ENCODE measurements at regions not wholly inside any gene's neighbourhood (a gene's known extent, or its start where the extent isn't known, plus 50 kb on each side); places are given as distances from the start of the nearest gene placed in this dataset.
"Not testable (repeated sequence)": the region's sequence is repeated elsewhere in the genome, so short reads cannot be mapped to it uniquely, and the experiment has no call there.

DNA sequence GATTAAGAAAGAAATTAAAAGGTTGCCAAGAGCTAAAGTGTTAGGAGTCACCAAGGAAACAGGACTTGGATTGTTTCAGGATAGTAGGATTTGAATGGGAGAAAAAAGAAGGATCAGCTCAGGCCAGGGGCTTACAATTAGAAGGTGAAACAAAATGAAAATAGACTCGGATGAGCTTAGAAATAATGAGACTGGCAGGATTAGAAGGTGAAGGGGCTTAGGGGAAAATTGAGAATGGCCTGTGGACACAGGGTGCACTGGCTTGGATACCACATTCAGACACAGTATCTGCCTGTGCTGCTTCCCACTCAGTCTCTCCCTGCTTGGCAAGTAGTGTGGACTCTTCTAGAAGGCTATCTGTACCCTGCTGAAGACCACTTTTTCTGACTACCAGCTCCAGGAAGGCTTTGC, 206.1 kb upstream of the ATP10A start:
- DNase-seq = no peak

DNA sequence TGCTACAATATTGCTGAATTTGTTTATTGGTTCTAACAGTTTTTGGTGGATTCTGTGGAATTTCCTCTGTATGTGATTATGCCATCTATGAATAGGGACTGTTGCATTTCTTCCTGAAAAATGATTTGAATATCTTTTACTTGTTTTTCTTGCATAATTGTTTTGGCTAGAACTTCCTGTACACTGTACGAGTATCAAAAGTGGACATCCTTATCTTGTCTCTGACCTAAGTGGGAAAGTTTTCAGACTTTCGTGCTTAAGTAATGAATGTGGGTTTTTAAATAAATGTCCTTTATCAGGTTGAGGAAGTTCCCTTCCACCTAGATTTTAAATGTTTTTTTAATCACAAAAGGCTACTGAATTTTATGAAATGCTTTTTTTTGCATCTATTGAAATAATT, 203.8 kb upstream of the ATP10A start:
- DNase-seq = no peak

DNA sequence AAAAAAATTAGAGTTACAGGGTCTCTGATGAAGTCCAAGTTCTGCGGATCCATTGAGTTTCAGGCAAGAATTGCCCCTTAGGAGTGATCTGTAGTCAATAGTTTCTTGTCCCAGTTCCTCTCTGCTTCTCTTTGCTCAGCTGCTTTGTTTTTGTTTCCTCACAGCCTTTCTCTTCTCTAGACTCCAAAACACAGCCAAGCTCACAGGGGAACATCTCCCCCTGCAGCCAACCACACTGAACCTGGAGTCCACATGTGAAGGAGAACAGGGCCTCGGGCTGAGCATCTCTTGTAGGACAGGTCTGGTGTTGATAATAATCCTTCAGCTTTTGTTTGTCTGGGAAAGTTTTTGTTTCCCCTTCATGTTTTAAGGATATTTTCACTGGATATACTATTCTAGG, 202.6 kb upstream of the ATP10A start:
- no peak for DNase-seq

DNA sequence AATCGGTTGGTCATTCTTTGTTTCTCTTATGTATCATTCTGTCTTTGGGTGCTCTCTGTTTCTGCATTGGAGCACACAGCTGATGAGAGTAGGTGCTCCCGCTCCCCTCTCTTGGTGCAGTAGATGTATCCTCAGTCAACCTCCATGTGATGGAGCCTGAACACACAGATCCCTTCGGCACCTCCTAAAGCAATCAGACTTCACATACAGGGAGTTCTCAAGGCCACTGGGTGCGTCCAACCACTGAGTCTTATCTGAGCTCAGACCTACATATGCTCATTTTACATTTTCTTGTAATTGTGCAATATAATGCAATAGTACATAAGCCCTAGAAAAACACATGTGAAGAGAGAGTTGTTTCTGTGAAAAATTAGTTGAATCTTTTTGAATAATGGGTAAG, 198.1 kb upstream of the ATP10A start:
- no peak for DNase-seq

DNA sequence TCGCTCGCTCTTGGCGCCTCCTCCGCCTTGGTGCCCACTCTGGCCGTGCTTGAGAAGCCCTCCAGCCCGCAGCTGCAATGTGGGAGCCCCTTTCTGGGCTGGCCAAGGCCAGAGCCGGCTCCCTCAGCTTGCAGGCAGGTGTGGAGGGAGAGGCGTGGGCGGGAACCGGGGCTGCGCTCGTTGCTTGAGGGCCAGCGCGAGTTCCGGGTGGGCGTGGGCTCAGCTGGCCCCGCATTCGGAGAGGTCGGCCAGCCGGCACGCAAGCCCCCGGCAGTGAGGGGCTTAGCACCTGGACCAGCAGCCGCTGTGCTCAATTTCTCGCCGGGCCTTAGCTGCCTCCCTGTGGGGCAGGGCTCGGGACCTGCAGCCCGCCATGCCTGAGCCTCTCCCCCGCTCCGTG, 193.6 kb upstream of the ATP10A start:
- not testable (repeated sequence) for DNase-seq

DNA sequence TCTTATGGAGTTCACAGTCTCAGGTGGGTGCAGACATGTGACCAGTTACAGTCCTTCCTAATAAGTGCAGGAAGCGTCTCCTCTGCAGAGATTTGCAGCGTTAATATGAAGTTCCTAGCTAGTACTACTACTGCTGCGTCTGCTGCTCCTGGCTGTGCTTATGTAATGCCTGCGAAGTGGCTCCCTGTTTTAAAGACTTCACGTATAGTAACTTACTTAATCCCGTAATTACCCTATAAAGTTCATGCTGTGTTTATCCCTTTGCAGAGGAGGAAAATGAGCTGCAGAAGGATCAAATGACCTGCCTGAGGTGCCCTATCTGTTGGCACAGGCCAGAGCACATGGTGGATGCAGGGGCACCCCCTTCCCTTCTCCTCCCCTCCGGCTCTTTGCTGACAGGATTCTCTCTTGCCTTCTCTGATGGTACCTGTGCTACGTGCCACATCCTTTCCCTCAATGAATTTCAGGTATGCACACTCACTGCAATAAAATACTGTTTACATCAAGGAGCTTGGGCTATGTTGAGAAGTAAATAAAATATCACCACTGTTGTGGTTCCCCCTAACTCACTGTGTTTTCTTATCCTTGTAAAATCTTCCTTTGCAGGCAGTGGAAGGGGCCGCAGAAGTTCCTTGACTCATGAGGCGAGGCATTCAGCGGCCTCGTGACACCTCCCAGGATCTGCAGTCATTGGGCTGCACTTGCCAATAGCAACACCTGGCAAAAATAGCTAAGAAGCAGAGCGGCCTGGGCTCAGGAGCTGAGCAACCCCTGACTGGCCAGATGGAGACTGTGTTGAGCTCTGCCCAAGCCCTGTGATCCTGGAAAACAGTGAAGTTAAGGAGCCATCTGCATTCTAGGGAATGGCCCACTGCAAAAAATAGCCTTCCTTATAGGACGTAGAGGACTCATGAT, 188.9 kb upstream of the ATP10A start:
- no peak for DNase-seq

DNA sequence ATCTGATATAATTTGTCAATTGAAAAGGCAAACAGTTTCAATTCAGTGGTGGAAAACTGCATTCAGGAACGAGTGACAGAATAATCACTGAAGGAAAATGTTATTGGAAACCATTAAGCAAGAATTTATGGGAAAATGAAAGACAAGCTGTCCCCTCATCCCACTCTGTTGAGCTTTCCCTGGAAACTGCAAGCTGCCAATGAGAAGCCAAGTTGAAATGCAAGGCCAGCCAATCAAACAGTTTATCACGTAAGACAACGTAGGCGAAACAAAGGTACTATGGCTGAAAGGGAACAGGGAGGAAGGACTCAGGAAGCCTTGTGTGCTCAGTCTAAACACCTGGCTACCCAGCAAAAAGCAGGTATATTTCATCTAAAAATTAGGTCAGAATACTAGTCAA, 187.9 kb upstream of the ATP10A start:
- no peak for DNase-seq

DNA sequence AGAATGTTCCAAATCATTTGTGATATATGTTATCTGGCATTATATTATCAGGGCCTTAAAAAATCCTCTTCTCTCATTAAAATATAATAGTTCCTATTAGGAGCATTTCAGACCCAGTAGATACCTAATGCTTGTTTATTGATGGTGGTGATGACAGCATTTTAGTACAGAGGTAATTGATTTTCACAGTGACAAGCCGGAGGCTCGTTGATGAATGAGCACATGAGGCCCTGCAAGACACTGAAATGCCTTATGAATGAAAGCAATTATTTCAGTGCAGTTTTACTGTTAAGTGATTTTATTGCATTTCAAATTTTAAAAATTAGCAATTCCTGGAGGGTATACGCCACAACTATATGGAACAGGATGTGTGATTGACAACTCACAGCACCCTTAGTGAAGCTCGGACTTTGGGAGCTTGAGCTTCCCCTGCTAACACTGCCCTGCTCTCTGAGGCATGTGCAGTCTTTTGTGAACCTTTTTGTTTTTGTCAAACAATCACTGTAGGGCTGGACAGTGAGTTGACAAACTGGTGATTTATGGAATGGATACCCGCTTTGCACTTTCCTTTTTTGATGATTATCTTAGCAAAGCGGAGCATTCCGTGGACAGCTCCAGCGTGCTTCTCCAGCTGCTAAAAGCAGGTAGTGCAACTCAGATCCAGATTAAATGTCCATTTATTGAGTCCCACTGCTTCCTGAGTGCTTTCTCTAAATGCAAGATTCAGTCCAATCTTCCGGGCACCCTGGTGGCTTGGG, 187.0 kb upstream of the ATP10A start:
- no peak for DNase-seq

DNA sequence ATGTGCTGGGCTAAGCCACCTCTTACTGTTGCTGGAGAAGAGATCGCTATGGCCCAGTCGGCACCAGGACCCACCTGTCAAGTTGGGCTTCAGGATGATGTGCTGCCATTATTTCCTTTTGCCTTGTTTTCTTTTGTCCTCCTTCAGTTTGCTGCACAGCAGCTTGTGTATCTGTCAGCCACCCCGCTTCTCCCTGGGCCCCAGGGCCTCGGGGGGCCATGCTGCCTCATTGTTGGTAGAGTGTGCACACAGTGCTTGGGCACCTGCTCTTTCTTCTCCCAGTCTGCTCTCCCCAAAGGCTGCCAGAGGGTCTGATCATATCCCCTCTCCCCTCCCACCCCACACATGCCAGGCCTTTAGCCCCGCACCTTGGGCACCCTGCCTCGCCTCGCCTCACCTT, 185.5 kb upstream of the ATP10A start:
- DNase-seq = no peak

DNA sequence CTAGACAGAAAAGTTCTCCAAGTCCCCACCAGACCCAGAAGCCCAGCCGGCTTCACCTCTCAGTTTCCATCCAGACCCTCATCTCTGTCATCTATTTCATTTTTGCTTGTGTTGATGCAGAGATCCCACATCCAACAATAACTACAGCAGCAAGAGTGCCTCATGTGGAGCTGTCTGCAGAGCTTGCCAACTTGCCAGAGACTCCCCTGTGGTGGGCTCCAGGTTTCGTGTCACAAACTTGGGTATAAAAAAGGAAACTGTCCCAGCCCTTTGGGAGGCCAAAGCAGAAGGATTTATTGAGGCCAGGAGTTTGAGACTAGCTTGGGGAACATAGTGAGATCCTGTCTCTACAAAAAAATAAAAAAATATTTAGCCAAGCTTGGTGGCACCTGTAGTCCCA, 182.4 kb upstream of the ATP10A start:
- no peak for DNase-seq

DNA sequence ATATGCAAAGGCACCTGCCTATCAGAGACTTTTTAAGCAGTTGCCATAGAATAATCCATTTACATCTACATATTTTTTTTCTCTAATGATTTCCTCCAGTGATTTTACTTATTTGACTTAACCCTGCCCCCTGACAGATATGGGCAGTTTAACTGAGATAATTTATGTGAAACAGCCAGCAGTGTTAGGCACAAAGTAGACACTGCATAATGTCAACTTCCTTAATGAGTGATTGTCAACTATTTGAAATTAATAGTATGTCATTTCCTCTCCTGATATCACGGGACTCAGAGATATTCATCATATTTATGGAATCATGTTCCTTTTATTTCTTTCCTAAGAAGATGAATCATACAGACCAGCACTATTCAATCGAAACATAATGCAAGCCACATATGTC, 179.9 kb upstream of the ATP10A start:
- DNase-seq = no peak

DNA sequence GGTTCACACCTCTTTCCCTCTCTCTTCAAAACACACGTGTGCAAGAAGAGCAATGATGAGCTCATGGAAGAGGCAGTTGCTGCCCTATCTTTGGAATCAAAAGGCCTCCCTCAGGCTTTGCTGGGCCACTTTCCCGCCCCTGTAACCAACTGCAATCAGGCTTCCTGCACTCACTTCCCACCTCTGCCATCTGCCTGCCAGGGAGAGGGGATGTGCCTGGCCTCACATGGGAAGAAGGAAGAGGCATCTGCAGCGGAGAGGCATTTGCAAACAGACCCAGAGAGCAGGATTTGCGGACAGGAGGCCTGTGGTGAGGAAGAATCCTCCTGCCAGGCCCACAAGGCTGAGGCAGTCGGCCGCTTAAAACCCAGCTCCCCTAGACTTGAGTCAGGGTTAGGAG, 175.6 kb upstream of the ATP10A start:
- DNase-seq = no peak

DNA sequence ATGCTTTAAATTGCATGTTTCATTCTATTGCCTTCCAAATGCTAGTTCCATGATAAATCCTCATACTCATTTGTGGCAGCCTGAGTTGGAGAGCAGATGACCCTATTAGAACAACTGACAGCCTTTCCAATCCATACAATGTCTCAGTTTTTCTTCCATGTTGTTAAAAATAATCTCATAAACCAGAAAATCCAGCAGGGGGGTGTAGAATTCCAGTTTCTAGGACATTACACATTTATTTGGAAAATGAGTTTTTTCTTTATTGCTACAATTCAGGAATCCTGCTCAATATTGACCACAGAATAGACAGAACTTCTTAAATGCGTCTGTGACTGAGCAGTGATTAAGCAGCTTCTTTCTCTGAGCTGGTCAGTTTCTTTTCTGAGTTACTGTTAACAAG, 174.2 kb upstream of the ATP10A start:
- no peak for DNase-seq

DNA sequence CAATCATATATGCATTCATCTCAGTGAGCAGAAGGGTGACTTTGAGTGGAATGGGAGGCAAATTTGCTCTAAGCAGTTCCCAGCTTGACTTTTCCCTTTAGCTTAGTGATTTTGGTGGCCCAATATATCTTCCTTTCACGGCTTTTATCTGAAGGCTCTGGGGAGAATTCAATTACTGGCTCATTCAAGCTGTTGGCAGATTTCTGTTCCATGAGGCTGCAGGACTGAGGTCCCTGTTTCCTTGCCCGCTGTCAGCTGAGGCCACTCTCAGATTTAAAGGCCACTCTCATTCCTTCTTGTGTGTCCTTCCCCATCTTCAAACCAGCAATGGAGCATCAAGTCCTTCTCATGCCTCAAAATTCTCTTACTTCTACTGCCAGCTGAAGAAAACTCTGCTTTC, 170.4 kb upstream of the ATP10A start:
- DNase-seq = no peak

DNA sequence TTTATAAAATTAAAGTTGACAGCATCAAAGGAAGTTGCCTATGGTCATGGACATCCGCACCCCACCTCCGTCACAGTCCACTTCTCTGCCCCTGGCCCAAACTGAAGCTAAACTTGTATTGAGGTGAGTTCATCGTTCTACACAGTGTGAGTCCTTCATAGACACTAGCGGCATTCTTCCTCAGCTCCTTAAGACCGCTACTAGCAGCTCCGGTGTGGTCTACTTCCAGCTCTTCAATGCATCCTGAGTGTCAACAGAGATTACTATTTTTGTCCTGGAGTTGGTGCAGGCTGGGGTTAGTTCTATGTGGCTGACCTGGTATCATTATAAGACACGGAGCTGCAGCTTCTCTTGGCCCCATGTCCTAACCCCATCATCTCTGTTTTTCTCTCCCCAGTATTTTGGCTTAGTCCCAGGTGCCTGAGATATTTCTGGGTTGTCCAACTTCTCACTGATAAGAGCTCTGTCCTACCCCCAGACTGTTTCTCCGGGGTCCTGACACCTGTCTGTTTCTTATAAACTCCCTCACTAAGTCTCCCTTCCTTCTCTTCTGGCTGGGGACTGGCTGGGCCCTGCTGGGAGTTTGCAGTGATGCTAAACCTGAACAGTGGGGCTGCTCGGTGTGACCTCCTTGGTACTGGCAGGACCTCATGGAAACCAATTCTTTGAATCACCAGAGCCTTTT, 169.2 kb upstream of the ATP10A start:
- no peak for DNase-seq

DNA sequence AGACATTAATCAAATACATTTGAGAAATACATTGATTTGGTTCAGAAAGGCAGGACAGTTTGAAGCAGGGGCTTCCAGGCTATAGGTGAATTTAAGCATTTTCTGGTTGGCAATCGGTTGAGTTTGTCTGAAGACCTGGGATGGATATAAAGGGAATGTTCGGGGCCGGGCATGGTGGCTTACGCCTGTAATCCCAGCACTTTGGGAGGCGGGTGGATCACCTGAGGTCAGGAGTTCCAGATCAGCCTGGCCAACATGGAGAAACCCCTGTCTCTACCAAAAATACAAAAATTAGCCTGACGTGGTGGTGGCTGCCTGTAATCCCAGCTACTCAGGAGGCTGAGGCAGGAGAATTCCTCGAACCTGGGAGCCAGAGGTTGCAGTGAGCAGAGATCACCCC, 166.5 kb upstream of the ATP10A start:
- not testable (repeated sequence) for DNase-seq

DNA sequence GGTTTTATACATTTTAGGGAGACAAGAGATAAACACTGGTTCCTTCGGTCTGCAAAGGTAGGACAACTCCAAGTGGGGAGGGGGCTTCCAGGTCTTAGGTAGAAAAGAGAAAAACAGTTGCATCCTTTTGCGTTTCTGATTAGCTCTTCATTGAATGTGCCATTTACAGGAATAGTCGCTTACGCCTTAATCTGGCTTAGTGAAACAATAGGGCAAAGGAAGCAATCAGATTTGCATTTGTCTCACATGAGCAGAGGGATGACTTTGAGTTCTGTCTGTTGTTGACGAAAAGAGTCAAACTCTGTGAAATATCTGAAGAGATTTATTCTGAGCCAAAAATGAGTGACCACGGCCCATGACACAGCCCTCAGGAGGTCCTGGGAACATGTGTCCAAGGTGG, 166.0 kb upstream of the ATP10A start:
- DNase-seq = no peak

DNA sequence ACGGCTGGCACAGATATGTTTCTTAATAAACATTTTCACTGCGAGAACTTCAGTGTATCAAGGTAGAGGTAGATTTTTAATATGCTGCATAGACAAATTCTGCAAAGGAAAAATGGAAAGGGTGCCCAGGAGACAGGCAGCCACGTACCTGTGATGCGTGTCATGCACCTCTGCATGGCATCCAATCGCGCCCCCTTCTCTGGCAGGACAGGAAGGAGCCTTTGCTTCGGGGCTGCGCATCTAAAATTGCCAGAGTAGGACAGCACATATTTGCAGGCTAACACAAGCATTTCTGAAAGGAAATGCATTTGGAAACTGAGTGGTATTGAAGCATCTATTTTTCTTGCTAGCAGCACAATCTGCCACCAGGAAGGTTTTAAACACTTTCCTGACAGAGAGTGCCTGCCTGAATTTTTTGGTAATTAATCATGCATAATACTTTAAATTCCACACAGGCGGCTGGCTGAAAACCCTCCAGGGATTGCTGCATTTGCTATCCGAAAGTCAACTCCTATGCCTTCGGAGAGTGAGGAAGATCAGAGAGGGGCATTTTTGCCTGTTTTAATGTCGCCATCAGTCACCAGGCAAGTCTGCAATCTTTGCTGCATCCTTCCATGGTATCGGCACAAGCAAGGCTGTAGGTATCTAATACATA, 165.1 kb upstream of the ATP10A start:
- DNase-seq = no peak

DNA sequence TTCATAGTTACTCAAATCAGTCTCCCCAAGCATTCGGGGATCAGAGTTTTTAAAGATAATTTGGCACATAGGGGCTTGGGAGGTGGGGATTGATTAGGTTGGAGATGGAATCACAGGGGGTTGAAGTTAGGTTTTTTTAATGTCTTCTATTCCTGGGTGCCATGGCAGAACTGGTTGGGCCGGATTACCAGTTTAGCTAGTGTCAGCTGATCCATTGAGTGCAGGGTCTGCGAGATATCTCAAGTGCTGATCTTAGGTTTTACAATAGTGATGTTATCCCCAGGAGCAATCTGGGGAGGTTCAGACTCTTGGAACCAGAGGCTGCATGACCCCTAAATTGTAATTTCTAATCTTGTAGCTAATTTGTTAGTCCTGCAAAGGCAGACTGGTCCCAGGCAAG, 163.5 kb upstream of the ATP10A start:
- DNase-seq = not testable (repeated sequence)

DNA sequence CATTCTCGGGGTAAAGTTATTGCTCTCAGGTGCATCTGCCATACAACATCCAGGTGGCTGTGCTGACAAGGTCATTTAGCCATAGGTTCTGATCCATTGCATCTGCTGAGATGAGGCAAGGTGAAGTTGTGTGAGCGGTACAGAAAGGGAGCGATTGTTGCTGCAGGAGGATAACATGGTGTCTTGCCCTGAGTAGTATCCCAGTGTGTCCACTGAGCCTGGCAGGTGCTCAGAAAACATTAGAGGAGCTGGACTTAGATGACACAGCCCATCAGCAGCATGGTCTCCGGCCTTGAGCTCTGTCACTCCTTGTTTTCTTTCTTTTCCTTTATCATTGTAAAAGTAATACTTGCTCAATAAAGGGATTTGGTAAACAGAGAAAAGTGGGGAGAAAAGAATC, 161.1 kb upstream of the ATP10A start:
- no peak for DNase-seq

DNA sequence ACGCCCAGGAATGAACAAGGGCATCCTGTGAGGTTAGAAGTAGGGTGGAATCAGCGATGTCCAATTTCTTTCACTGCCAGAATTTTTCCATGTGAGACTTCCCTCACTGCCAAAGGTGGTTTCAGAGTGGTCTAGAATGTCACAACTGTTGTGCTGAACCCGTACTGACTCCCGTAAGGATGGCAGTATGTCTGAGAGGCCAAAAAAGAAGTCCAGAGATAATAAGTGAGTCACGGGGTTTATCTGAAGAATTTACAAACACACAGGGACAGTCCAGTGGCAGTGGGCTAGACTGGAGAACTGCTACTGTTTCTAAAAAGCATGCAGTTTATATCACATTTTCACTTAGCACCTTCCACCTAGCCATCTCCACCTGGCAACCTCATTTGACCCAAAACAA, 160.6 kb upstream of the ATP10A start:
- no peak for DNase-seq

DNA sequence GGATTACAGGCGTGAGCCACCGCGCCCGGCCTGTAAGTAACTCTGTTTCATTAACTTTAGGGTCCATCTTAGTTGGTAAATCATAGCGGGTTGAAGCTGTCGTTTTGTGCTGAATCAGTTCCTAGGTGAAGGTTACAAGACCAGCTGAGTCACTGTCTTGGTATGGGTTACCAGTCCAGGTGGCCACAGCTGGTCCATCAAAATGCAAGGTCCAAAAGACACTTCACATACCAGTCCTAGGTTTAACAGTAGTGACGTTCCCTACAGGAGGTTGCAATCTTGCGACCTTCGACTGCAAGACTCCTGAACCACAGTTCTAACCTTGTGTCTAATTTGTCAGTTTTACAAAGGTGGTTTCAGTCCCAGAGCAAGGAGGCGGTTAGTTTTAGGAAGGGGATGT, 160.1 kb upstream of the ATP10A start:
- DNase-seq = no peak

DNA sequence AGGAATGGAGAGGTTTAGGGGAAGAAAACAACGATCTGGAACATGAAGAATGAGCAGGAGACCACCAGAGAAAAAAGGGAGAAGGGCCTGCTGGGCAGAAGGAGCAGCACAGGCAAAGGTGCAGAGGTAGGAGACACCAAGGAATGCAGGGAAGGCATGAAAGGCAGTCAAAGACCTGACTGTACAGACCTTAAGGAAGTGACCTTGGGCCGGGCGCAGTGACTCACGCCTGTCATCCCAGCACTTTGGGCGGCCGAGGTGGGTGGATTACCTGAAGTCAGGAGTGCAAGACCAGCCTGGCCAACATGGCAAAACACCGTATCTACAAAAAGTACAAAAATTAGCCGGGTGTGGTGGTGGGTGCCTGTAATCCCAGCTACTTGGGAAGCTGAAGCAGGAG, 157.7 kb upstream of the ATP10A start:
- DNase-seq = no peak
